HEK293 (cell line): ENCODE measurements at regions not wholly inside any gene's neighbourhood (a gene's known extent, or its start where the extent isn't known, plus 50 kb on each side); places are given as distances from the start of the nearest gene placed in this dataset.

ENCODE experiments used
- CTCF ChIA-PET: fragments of 350-600 bp; formaldehyde crosslinking; extraction: SDS; loops from one replicate; lab custom pipeline; 2021; ENCODE audit warnings: antibody characterized with exemption; lab: Yijun Ruan, JAX
- POLR2A ChIA-PET: fragments of 300-600 bp; formaldehyde crosslinking; extraction: SDS; loops from one replicate; lab custom pipeline; 2020; ENCODE audit warnings: antibody characterized with exemption, inconsistent platforms; lab: Yijun Ruan, JAX
- H3K27ac ChIP-seq: fragments of 200-500 bp; sonication (Bioruptor generic); 2 replicates; pipeline ENCODE4 v1.5.1; 2014; ENCODE audit warnings: low read depth, low read length, control low read depth, inconsistent platforms; ENCODE audit errors: extremely low read depth
- H3K36me3 ChIP-seq, 2 experiments: fragments of 200-500 bp in 1 of 2; sonication (Bioruptor generic) in 1 of 2; 1 replicate in 1 of 2; 2 replicates in 1 of 2; pipeline ENCODE4 v1.5.1; 2014 to 2017; ENCODE audit warnings: inconsistent platforms in 2 of 2, low read length in 2 of 2; ENCODE audit not compliant: control insufficient read depth in 2 of 2, insufficient read depth in 1 of 2
- H3K4me1 ChIP-seq: fragments of 200-500 bp; sonication (Bioruptor generic); 2 replicates; pipeline ENCODE4 v1.5.1; 2014; ENCODE audit warnings: mild to moderate bottlenecking, low read length, inconsistent platforms; ENCODE audit not compliant: control insufficient read depth, insufficient read depth
- H3K4me3 ChIP-seq: 2 replicates; pipeline ENCODE4 v1.5.1; 2011; ENCODE audit warnings: low read depth, mild to moderate bottlenecking, control low read depth, low read length, moderate library complexity
- H3K9me3 ChIP-seq: fragments of 200-500 bp; sonication (Bioruptor generic); 2 replicates; pipeline ENCODE4 v1.5.1; 2014; ENCODE audit warnings: low read depth, low read length, inconsistent platforms; ENCODE audit not compliant: control insufficient read depth, insufficient read depth
- ZNF223 ChIP-seq: fragments of 450-650 bp; formaldehyde crosslinking; IDR thresholded peaks from 2 replicates; pipeline ENCODE4 v1.5.1; 2016; ENCODE audit warnings: missing biosample characterization, missing genetic modification characterization
- ZNF629 ChIP-seq: fragments of 450-650 bp; formaldehyde crosslinking; IDR thresholded peaks from 2 replicates; pipeline ENCODE4 v1.5.1; 2017; ENCODE audit warnings: missing biosample characterization, missing genetic modification characterization
- ZNF830 ChIP-seq: fragments of 450-650 bp; IDR thresholded peaks from 2 replicates; pipeline ENCODE4 v1.5.0; 2018; ENCODE audit warnings: missing biosample characterization, missing genetic modification characterization, low read depth, mild to moderate bottlenecking, moderate library complexity
- ZNF843 ChIP-seq: fragments of 450-650 bp; formaldehyde crosslinking; IDR thresholded peaks from 2 replicates; pipeline ENCODE4 v1.5.1; 2016; ENCODE audit warnings: missing biosample characterization, missing genetic modification characterization
- TF ChIP-seq, protein P1 (sequence below): fragments of 450-650 bp; formaldehyde crosslinking; conservative IDR thresholded peaks from 2 replicates; pipeline ENCODE4 v1.5.1; 2016; ENCODE audit warnings: low read depth, missing biosample characterization, missing genetic modification characterization
- TF ChIP-seq, protein P2 (sequence below): fragments of 450-650 bp; formaldehyde crosslinking; IDR thresholded peaks from 2 replicates; pipeline ENCODE4 v1.5.1; 2016; ENCODE audit warnings: missing biosample characterization, missing genetic modification characterization
- TF ChIP-seq, protein P3 (sequence below): fragments of 450-650 bp; formaldehyde crosslinking; IDR thresholded peaks from 2 replicates; pipeline ENCODE4 v1.5.1; 2016; ENCODE audit warnings: missing biosample characterization, missing genetic modification characterization, borderline replicate concordance

DNA sequence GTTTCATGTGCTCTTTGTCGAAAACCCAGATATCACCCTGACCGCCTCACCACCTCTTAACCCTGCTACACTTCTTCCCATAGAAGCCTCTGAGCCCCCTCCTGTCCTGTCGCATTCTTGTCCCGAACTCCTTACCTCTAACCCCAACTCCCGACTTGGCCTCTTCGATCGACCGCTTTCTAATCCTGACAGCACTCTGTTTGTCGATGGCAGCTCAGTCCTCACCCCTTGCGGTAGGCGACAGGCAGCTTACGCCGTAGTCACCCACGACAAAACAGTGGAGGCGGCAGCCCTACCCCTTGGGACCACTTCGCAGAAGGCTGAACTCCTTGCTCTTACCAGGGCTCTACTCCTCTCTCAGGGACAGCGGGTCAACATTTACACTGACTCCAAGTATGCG, 961.7 kb downstream of the RPA4 start:
- no peak overlapping the region for H3K27ac ChIP-seq
- peaks cover 2% of the 10 kb centered on the region; the same call in 1 of the 2 replicates for H3K9me3 ChIP-seq
- POLR2A ChIA-PET = no interaction called here

More for the DNA sequence above, 961.7 kb downstream of the RPA4 start:
- H3K4me1 ChIP-seq = no peaks in the 10 kb centered on the region
- CTCF ChIA-PET = no interaction called here
- TF ChIP-seq ZNF843 (tag by site-specific recombination) (no peak), ZNF629 (tag by site-specific recombination) (no peak), ZNF830 (no peak), ZNF223 (tag by site-specific recombination) (no peak)
- TF ChIP-seq, protein P1, sequence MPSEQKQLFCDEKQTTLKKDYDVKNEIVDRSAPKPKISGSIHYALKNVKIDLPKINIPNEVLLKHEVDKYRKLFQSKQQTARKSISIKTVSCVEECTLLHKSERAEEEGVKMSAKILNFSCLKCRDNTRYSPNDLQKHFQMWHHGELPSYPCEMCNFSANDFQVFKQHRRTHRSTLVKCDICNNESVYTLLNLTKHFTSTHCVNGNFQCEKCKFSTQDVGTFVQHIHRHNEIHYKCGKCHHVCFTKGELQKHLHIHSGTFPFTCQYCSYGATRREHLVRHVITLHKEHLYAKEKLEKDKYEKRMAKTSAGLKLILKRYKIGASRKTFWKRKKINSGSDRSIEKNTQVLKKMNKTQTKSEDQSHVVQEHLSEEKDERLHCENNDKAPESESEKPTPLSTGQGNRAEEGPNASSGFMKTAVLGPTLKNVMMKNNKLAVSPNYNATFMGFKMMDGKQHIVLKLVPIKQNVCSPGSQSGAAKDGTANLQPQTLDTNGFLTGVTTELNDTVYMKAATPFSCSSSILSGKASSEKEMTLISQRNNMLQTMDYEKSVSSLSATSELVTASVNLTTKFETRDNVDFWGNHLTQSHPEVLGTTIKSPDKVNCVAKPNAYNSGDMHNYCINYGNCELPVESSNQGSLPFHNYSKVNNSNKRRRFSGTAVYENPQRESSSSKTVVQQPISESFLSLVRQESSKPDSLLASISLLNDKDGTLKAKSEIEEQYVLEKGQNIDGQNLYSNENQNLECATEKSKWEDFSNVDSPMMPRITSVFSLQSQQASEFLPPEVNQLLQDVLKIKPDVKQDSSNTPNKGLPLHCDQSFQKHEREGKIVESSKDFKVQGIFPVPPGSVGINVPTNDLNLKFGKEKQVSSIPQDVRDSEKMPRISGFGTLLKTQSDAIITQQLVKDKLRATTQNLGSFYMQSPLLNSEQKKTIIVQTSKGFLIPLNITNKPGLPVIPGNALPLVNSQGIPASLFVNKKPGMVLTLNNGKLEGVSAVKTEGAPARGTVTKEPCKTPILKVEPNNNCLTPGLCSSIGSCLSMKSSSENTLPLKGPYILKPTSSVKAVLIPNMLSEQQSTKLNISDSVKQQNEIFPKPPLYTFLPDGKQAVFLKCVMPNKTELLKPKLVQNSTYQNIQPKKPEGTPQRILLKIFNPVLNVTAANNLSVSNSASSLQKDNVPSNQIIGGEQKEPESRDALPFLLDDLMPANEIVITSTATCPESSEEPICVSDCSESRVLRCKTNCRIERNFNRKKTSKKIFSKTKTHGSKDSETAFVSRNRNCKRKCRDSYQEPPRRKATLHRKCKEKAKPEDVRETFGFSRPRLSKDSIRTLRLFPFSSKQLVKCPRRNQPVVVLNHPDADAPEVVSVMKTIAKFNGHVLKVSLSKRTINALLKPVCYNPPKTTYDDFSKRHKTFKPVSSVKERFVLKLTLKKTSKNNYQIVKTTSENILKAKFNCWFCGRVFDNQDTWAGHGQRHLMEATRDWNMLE (tag by site-specific recombination) = no peak
- TF ChIP-seq, protein P2, sequence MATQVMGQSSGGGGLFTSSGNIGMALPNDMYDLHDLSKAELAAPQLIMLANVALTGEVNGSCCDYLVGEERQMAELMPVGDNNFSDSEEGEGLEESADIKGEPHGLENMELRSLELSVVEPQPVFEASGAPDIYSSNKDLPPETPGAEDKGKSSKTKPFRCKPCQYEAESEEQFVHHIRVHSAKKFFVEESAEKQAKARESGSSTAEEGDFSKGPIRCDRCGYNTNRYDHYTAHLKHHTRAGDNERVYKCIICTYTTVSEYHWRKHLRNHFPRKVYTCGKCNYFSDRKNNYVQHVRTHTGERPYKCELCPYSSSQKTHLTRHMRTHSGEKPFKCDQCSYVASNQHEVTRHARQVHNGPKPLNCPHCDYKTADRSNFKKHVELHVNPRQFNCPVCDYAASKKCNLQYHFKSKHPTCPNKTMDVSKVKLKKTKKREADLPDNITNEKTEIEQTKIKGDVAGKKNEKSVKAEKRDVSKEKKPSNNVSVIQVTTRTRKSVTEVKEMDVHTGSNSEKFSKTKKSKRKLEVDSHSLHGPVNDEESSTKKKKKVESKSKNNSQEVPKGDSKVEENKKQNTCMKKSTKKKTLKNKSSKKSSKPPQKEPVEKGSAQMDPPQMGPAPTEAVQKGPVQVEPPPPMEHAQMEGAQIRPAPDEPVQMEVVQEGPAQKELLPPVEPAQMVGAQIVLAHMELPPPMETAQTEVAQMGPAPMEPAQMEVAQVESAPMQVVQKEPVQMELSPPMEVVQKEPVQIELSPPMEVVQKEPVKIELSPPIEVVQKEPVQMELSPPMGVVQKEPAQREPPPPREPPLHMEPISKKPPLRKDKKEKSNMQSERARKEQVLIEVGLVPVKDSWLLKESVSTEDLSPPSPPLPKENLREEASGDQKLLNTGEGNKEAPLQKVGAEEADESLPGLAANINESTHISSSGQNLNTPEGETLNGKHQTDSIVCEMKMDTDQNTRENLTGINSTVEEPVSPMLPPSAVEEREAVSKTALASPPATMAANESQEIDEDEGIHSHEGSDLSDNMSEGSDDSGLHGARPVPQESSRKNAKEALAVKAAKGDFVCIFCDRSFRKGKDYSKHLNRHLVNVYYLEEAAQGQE (tag by site-specific recombination) = no peak
- TF ChIP-seq, protein P3, sequence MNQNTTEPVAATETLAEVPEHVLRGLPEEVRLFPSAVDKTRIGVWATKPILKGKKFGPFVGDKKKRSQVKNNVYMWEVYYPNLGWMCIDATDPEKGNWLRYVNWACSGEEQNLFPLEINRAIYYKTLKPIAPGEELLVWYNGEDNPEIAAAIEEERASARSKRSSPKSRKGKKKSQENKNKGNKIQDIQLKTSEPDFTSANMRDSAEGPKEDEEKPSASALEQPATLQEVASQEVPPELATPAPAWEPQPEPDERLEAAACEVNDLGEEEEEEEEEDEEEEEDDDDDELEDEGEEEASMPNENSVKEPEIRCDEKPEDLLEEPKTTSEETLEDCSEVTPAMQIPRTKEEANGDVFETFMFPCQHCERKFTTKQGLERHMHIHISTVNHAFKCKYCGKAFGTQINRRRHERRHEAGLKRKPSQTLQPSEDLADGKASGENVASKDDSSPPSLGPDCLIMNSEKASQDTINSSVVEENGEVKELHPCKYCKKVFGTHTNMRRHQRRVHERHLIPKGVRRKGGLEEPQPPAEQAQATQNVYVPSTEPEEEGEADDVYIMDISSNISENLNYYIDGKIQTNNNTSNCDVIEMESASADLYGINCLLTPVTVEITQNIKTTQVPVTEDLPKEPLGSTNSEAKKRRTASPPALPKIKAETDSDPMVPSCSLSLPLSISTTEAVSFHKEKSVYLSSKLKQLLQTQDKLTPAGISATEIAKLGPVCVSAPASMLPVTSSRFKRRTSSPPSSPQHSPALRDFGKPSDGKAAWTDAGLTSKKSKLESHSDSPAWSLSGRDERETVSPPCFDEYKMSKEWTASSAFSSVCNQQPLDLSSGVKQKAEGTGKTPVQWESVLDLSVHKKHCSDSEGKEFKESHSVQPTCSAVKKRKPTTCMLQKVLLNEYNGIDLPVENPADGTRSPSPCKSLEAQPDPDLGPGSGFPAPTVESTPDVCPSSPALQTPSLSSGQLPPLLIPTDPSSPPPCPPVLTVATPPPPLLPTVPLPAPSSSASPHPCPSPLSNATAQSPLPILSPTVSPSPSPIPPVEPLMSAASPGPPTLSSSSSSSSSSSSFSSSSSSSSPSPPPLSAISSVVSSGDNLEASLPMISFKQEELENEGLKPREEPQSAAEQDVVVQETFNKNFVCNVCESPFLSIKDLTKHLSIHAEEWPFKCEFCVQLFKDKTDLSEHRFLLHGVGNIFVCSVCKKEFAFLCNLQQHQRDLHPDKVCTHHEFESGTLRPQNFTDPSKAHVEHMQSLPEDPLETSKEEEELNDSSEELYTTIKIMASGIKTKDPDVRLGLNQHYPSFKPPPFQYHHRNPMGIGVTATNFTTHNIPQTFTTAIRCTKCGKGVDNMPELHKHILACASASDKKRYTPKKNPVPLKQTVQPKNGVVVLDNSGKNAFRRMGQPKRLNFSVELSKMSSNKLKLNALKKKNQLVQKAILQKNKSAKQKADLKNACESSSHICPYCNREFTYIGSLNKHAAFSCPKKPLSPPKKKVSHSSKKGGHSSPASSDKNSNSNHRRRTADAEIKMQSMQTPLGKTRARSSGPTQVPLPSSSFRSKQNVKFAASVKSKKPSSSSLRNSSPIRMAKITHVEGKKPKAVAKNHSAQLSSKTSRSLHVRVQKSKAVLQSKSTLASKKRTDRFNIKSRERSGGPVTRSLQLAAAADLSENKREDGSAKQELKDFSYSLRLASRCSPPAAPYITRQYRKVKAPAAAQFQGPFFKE (tag by site-specific recombination) = no peak
- TF ChIP-seq, all 188 proteins: peak for 0
- no peak overlapping the region for H3K4me3 ChIP-seq
- H3K36me3 ChIP-seq = no peaks in the 10 kb centered on the region
